CD4-positive, alpha-beta memory T cell (primary cell): ENCODE measurements at regions not wholly inside any gene's neighbourhood (a gene's known extent, or its start where the extent isn't known, plus 50 kb on each side); places are given as distances from the start of the nearest gene placed in this dataset.

Experiments
- CTCF ChIA-PET: fragments of 350-600 bp; sonication (Branson Sonifier 250); formaldehyde crosslinking; loops from one replicate; lab custom pipeline; 2021; ENCODE audit warnings: inconsistent platforms; ENCODE audit not compliant: partially characterized antibody; lab: Charles Lee
- POLR2A ChIA-PET: fragments of 350-600 bp; sonication (Branson Sonifier 250); formaldehyde crosslinking; loops from one replicate; lab custom pipeline; 2021; ENCODE audit not compliant: partially characterized antibody; lab: Charles Lee
- DNase-seq, 5 donors: peaks; one replicate each; pipeline versions ENCODE4 v3.0.0 to v3.0.0-alpha.2; 2020 to 2022; ENCODE audit warnings: mixed read lengths in 1 of 5
- H3K27ac ChIP-seq: one replicate; pipeline ENCODE4 v1.7.0; 2013; ENCODE audit warnings: low read depth, low read length
- H3K27me3 ChIP-seq: 2 replicates; pipeline ENCODE4 v1.7.0; 2013; ENCODE audit warnings: mild to moderate bottlenecking, low read length, moderate library complexity; ENCODE audit not compliant: insufficient read depth
- H3K36me3 ChIP-seq: 2 replicates; pipeline ENCODE4 v1.7.0; 2013; ENCODE audit warnings: mild to moderate bottlenecking, low read length, moderate library complexity; ENCODE audit not compliant: insufficient read depth
- H3K4me1 ChIP-seq: 2 replicates; pipeline ENCODE4 v1.7.0; 2013; ENCODE audit warnings: mild to moderate bottlenecking, low read length, moderate library complexity; ENCODE audit not compliant: insufficient read depth
- H3K4me3 ChIP-seq, 2 donors: one replicate each; pipeline ENCODE4 v1.7.0; 2013; ENCODE audit warnings: low read length in 2 of 2, mild to moderate bottlenecking in 1 of 2
- H3K9me3 ChIP-seq, 2 donors: one replicate each; pipeline ENCODE4 v1.7.0; 2013; ENCODE audit warnings: low read length in 2 of 2, control low read depth in 1 of 2; ENCODE audit not compliant: control insufficient read depth in 1 of 2
- H3K27ac Mint-ChIP-seq, 7 donors: one replicate each; pipeline ENCODE4 v1.8.0; 2020 to 2021; ENCODE audit warnings: mixed read lengths in 7 of 7, mild to moderate bottlenecking in 6 of 7, inconsistent platforms in 3 of 7, moderate library complexity in 3 of 7
- H3K27me3 Mint-ChIP-seq, 2 donors: one replicate each; pipeline ENCODE4 v1.8.0; 2020 to 2021; ENCODE audit warnings: mixed read lengths in 2 of 2
- H3K36me3 Mint-ChIP-seq, 2 donors: one replicate each; pipeline ENCODE4 v1.8.0; 2020 to 2021; ENCODE audit warnings: mixed read lengths in 2 of 2, inconsistent platforms in 1 of 2, mild to moderate bottlenecking in 1 of 2
- H3K4me1 Mint-ChIP-seq, 4 donors: one replicate each; pipeline ENCODE4 v1.8.0; 2020 to 2021; ENCODE audit warnings: mixed read lengths in 4 of 4, mild to moderate bottlenecking in 1 of 4
- H3K4me3 Mint-ChIP-seq, 8 donors: one replicate each; pipeline ENCODE4 v1.8.0; 2020 to 2021; ENCODE audit warnings: mixed read lengths in 8 of 8, mild to moderate bottlenecking in 7 of 8, moderate library complexity in 6 of 8, inconsistent platforms in 3 of 8
- H3K9me3 Mint-ChIP-seq, 8 donors: one replicate each; pipeline ENCODE4 v1.8.0; 2020 to 2021; ENCODE audit warnings: mixed read lengths in 8 of 8, mild to moderate bottlenecking in 5 of 8, inconsistent platforms in 3 of 8, moderate library complexity in 1 of 8
- intact Hi-C: fragments of 100-400 bp; cut with micrococcal nuclease; formaldehyde crosslinking; loops from one replicate; pipeline ENCODE4 v1.15.1; 2023

GRCh38 chr4:62366939-62367338, 1166.8 kb downstream of the ADGRL3 start:
- CTCF ChIA-PET, result no interaction called here
- POLR2A ChIA-PET, result no interaction called here

GRCh38 chr4:62360156-62360545, 1160.0 kb downstream of the ADGRL3 start:
- H3K27me3 Mint-ChIP-seq, result no peaks in the 10 kb centered on the region
- H3K36me3 ChIP-seq, result no peaks in the 10 kb centered on the region
- H3K4me1 Mint-ChIP-seq, result no peaks in the 10 kb centered on the region
- no peak overlapping the region for H3K27ac ChIP-seq
- H3K9me3 ChIP-seq, result no peaks in the 10 kb centered on the region
- no peak overlapping the region for H3K27ac Mint-ChIP-seq
- ChIA-PET POLR2A (no interaction called here), CTCF (no interaction called here)
- no peak for DNase-seq
- H3K27me3 ChIP-seq, result no peaks in the 10 kb centered on the region
- H3K9me3 Mint-ChIP-seq, result peaks cover 0 to 30% (median 13%) of the 10 kb centered on the region in 8 donors
- no peak overlapping the region for H3K4me3 Mint-ChIP-seq
- no peak overlapping the region for H3K4me3 ChIP-seq
- no peaks in the 10 kb centered on the region for H3K36me3 Mint-ChIP-seq
- intact Hi-C loops, result no loop called here
- no peaks in the 10 kb centered on the region for H3K4me1 ChIP-seq

More at GRCh38 chr4:62366939-62367338, 1166.8 kb downstream of the ADGRL3 start:
- Histone ChIP-seq H3K36me3 (no peaks in the 10 kb centered on the region), H3K27me3 (no peaks in the 10 kb centered on the region), H3K4me1 (no peaks in the 10 kb centered on the region), H3K9me3 (no peaks in the 10 kb centered on the region), H3K27ac (no peak overlapping the region), H3K4me3 (no peak overlapping the region)
- intact Hi-C loops, result no loop called here
- Mint-ChIP-seq H3K27me3 (no peaks in the 10 kb centered on the region), H3K4me1 (no peaks in the 10 kb centered on the region), H3K36me3 (no peaks in the 10 kb centered on the region), H3K4me3 (no peak overlapping the region), H3K27ac (no peak overlapping the region), H3K9me3 (peaks cover 0 to 25% (median 8%) of the 10 kb centered on the region in 8 donors)
- no peak for DNase-seq

- no peak overlapping the region for H3K27ac ChIP-seq
- Mint-ChIP-seq H3K4me1 (no peaks in the 10 kb centered on the region), H3K9me3 (peaks cover 0 to 25% (median 9%) of the 10 kb centered on the region in 8 donors), H3K27ac (no peak overlapping the region), H3K4me3 (no peak overlapping the region), H3K27me3 (no peaks in the 10 kb centered on the region), H3K36me3 (no peaks in the 10 kb centered on the region)
- H3K36me3 ChIP-seq, result no peaks in the 10 kb centered on the region
- CTCF ChIA-PET, result no interaction called here
- H3K9me3 ChIP-seq, result no peaks in the 10 kb centered on the region
- H3K4me1 ChIP-seq, result no peaks in the 10 kb centered on the region
- no peak overlapping the region for H3K4me3 ChIP-seq
- no peaks in the 10 kb centered on the region for H3K27me3 ChIP-seq
- intact Hi-C loops, result no loop called here
- POLR2A ChIA-PET, result no interaction called here
- no peak for DNase-seq
Measured at GRCh38 chr4:62359441-62360155, 1159.5 kb downstream of the ADGRL3 start.

GRCh38 chr4:62344915-62345314, 1144.8 kb downstream of the ADGRL3 start:
- Histone ChIP-seq H3K4me3 (no peak overlapping the region), H3K36me3 (no peaks in the 10 kb centered on the region), H3K9me3 (no peaks in the 10 kb centered on the region), H3K27me3 (no peaks in the 10 kb centered on the region), H3K27ac (no peak overlapping the region), H3K4me1 (no peaks in the 10 kb centered on the region)
- Mint-ChIP-seq H3K36me3 (no peaks in the 10 kb centered on the region), H3K4me3 (no peak overlapping the region), H3K27ac (no peak overlapping the region), H3K4me1 (no peaks in the 10 kb centered on the region), H3K27me3 (no peaks in the 10 kb centered on the region), H3K9me3 (peaks cover 4 to 24% (median 14%) of the 10 kb centered on the region in 8 donors)
- intact Hi-C loops, result no loop called here
- POLR2A ChIA-PET, result no interaction called here
- DNase-seq, result no peak
- CTCF ChIA-PET, result no interaction called here

GRCh38 chr4:62344474-62344873, 1144.3 kb downstream of the ADGRL3 start:
- Histone ChIP-seq H3K4me1 (no peaks in the 10 kb centered on the region), H3K36me3 (no peaks in the 10 kb centered on the region), H3K27ac (no peak overlapping the region), H3K4me3 (no peak overlapping the region), H3K9me3 (no peaks in the 10 kb centered on the region), H3K27me3 (no peaks in the 10 kb centered on the region)
- POLR2A ChIA-PET, result no interaction called here
- H3K9me3 Mint-ChIP-seq, result peaks cover 5 to 24% (median 14%) of the 10 kb centered on the region in 8 donors
- DNase-seq, result no peak
- intact Hi-C loops, result no loop called here
- no peak overlapping the region for H3K4me3 Mint-ChIP-seq
- H3K27ac Mint-ChIP-seq, result no peak overlapping the region
- no peaks in the 10 kb centered on the region for H3K4me1 Mint-ChIP-seq
- no peaks in the 10 kb centered on the region for H3K36me3 Mint-ChIP-seq
- no peaks in the 10 kb centered on the region for H3K27me3 Mint-ChIP-seq
- CTCF ChIA-PET, result no interaction called here

GRCh38 chr4:62342346-62342745, 1142.2 kb downstream of the ADGRL3 start:
- H3K36me3 ChIP-seq, result no peaks in the 10 kb centered on the region
- Mint-ChIP-seq H3K4me1 (no peaks in the 10 kb centered on the region), H3K36me3 (no peaks in the 10 kb centered on the region), H3K27me3 (no peaks in the 10 kb centered on the region), H3K9me3 (peaks cover 6 to 35% (median 21%) of the 10 kb centered on the region in 8 donors), H3K27ac (no peak overlapping the region), H3K4me3 (no peak overlapping the region)
- CTCF ChIA-PET, result no interaction called here
- H3K4me3 ChIP-seq, result no peak overlapping the region
- no peaks in the 10 kb centered on the region for H3K4me1 ChIP-seq
- POLR2A ChIA-PET, result no interaction called here
- no peaks in the 10 kb centered on the region for H3K9me3 ChIP-seq
- no peak overlapping the region for H3K27ac ChIP-seq
- DNase-seq, result no peak
- intact Hi-C loops, result no loop called here
- no peaks in the 10 kb centered on the region for H3K27me3 ChIP-seq

GRCh38 chr4:62328526-62328925, 1128.4 kb downstream of the ADGRL3 start:
- no peak overlapping the region for H3K27ac ChIP-seq
- no peaks in the 10 kb centered on the region for H3K4me1 ChIP-seq
- no peak overlapping the region for H3K4me3 ChIP-seq
- H3K9me3 ChIP-seq, result no peaks in the 10 kb centered on the region
- no peak for DNase-seq
- no peak overlapping the region for H3K4me3 Mint-ChIP-seq
- CTCF ChIA-PET, result no interaction called here
- no peaks in the 10 kb centered on the region for H3K36me3 ChIP-seq
- no peak overlapping the region for H3K27ac Mint-ChIP-seq
- H3K9me3 Mint-ChIP-seq, result peaks cover 0 to 24% (median 9%) of the 10 kb centered on the region in 8 donors
- no peaks in the 10 kb centered on the region for H3K27me3 ChIP-seq
- no peaks in the 10 kb centered on the region for H3K36me3 Mint-ChIP-seq
- POLR2A ChIA-PET, result no interaction called here
- H3K27me3 Mint-ChIP-seq, result no peaks in the 10 kb centered on the region
- intact Hi-C loops, result no loop called here
- no peaks in the 10 kb centered on the region for H3K4me1 Mint-ChIP-seq
